ENCODE measurements at regions not wholly inside any gene's neighbourhood (a gene's known extent, or its start where the extent isn't known, plus 50 kb on each side); places are given as distances from the start of the nearest gene placed in this dataset.

- TF ChIP-seq CTCF (IDR thresholded peaks at IDR 0.05; ENCODE audit: insufficient read depth, missing control alignments): no peak
- FAIRE-seq: no peak
Measured at GRCh38 chr12:30145684-30146032, 361.9 kb upstream of the TMTC1 start.

GRCh38 chr12:30144777-30145683 is 361.3 kb upstream of the TMTC1 start:
- FAIRE-seq (peak; percentile 16), DNase-seq (ENCODE audit: insufficient read length, low spot score) (no peak)
- TF ChIP-seq CTCF (IDR thresholded peaks at IDR 0.05; ENCODE audit: insufficient read depth, missing control alignments): no peak

More at GRCh38 chr12:30145684-30146032, 361.9 kb upstream of the TMTC1 start:
- no peak for DNase-seq (ENCODE audit: insufficient read length, low spot score)

- FAIRE-seq (no peak), DNase-seq (ENCODE audit: insufficient read length, low spot score) (no peak)
- TF ChIP-seq CTCF (IDR thresholded peaks at IDR 0.05; ENCODE audit: insufficient read depth, missing control alignments): no peak
Measured at GRCh38 chr12:30142301-30142700, 358.6 kb upstream of the TMTC1 start.

GRCh38 chr12:30138483-30138882 is 354.7 kb upstream of the TMTC1 start:
- FAIRE-seq (no peak), DNase-seq (ENCODE audit: insufficient read length, low spot score) (no peak)
- TF ChIP-seq CTCF (IDR thresholded peaks at IDR 0.05; ENCODE audit: insufficient read depth, missing control alignments): no peak

GRCh38 chr12:30136696-30137095 is 353.0 kb upstream of the TMTC1 start:
- TF ChIP-seq CTCF (IDR thresholded peaks at IDR 0.05; ENCODE audit: insufficient read depth, missing control alignments): no peak
- FAIRE-seq (no peak), DNase-seq (ENCODE audit: insufficient read length, low spot score) (no peak)

- no peak for TF ChIP-seq CTCF (IDR thresholded peaks at IDR 0.05; ENCODE audit: insufficient read depth, missing control alignments)
- DNase-seq (ENCODE audit: insufficient read length, low spot score): no peak
Measured at GRCh38 chr12:30135776-30136175, 352.0 kb upstream of the TMTC1 start.

GRCh38 chr12:30134229-30134628 is 350.5 kb upstream of the TMTC1 start:
- FAIRE-seq (no peak), DNase-seq (ENCODE audit: insufficient read length, low spot score) (no peak)
- no peak for TF ChIP-seq CTCF (IDR thresholded peaks at IDR 0.05; ENCODE audit: insufficient read depth, missing control alignments)

More at GRCh38 chr12:30135776-30136175, 352.0 kb upstream of the TMTC1 start:
- no peak for FAIRE-seq
